ENCODE measurements at regions not wholly inside any gene's neighbourhood (a gene's known extent, or its start where the extent isn't known, plus 50 kb on each side); places are given as distances from the start of the nearest gene placed in this dataset.

DNA sequence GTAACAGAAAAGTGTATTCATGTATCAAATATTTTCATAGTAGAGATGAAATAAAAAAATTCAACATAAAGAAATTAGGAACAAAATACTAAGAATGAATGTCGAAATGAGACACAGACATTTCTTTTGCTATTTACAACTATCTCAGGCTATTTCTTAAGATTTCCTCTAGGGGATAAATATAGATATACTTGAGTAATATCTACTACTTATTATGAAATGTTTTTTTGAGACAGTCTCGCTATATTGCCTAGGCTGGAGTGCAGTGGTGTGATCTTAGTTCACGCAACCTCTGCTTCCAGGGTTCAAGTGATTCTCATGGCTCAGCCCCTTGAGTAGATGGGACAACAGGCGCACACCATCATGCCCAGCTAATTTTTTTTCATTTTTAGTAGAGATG lies 326.1 kb downstream of the RNF144A start:
- Mint-ChIP-seq H3K27me3 (ENCODE audit: low read depth) (peaks cover 5% of the 10 kb centered on the region), H3K4me3 (no peak overlapping the region), H3K36me3 (ENCODE audit: low read depth) (no peaks in the 10 kb centered on the region), H3K27ac (no peak overlapping the region), H3K4me1 (no peaks in the 10 kb centered on the region), H3K9me3 (no peaks in the 10 kb centered on the region)
- no peak for TF ChIP-seq CTCF (IDR thresholded peaks at IDR 0.05; ENCODE audit: unreplicated experiment in 3 of 3)

- H3K27ac Mint-ChIP-seq: no peak overlapping the region
- no peak overlapping the region for H3K4me3 Mint-ChIP-seq
- no peaks in the 10 kb centered on the region for H3K9me3 Mint-ChIP-seq
- H3K4me1 Mint-ChIP-seq: no peaks in the 10 kb centered on the region
- H3K27me3 Mint-ChIP-seq (ENCODE audit: low read depth): no peaks in the 10 kb centered on the region
- TF ChIP-seq CTCF (IDR thresholded peaks at IDR 0.05; ENCODE audit: unreplicated experiment in 3 of 3): no peak
- H3K36me3 Mint-ChIP-seq (ENCODE audit: low read depth): peaks cover 7% of the 10 kb centered on the region
Observed at GRCh38 chr2:7256377-7256776, 339.2 kb downstream of the RNF144A start.

- Mint-ChIP-seq H3K36me3 (ENCODE audit: low read depth) (peaks cover 7% of the 10 kb centered on the region), H3K27ac (no peak overlapping the region), H3K9me3 (no peaks in the 10 kb centered on the region), H3K4me3 (no peak overlapping the region), H3K4me1 (no peaks in the 10 kb centered on the region), H3K27me3 (ENCODE audit: low read depth) (peaks cover 3% of the 10 kb centered on the region)
- TF ChIP-seq CTCF (IDR thresholded peaks at IDR 0.05; ENCODE audit: unreplicated experiment in 3 of 3): no peak
Observed at GRCh38 chr2:7262727-7263126, 345.5 kb downstream of the RNF144A start.

- TF ChIP-seq CTCF (IDR thresholded peaks at IDR 0.05; ENCODE audit: unreplicated experiment in 3 of 3): no peak
- H3K4me1 Mint-ChIP-seq: peaks cover 4% of the 10 kb centered on the region
- peaks cover 3% of the 10 kb centered on the region for H3K9me3 Mint-ChIP-seq
- H3K27me3 Mint-ChIP-seq (ENCODE audit: low read depth): peaks cover 4% of the 10 kb centered on the region
- H3K36me3 Mint-ChIP-seq (ENCODE audit: low read depth): peaks cover 4% of the 10 kb centered on the region
- no peak overlapping the region for H3K27ac Mint-ChIP-seq
- H3K4me3 Mint-ChIP-seq: no peak overlapping the region
Observed at GRCh38 chr2:7264791-7265190, 347.6 kb downstream of the RNF144A start.

DNA sequence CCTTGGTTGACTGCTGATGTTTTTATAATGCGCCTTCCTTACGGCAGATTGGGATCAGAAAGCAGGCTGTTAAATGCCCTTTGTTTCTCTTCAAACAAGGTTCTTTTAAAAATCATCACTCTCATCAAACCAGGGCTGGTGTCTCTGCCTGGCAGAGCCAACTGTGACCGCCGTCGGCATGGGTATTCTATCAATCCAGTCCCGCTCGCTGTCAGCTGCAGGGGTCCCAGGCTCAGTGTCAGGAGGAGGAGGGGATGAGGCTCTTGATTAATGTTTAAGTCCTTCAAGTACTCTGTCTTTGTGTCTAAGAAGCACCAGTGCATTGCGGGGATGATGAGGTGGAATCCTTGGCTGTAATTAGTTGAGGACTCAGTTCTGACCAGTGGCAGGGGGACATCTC lies 348.1 kb downstream of the RNF144A start:
- peaks cover 4% of the 10 kb centered on the region for H3K9me3 Mint-ChIP-seq
- no peak overlapping the region for H3K27ac Mint-ChIP-seq
- no peak overlapping the region for H3K4me3 Mint-ChIP-seq
- H3K27me3 Mint-ChIP-seq (ENCODE audit: low read depth): peaks cover 4% of the 10 kb centered on the region
- H3K36me3 Mint-ChIP-seq (ENCODE audit: low read depth): peaks cover 1% of the 10 kb centered on the region
- peaks cover 9% of the 10 kb centered on the region for H3K4me1 Mint-ChIP-seq
- no peak for TF ChIP-seq CTCF (IDR thresholded peaks at IDR 0.05; ENCODE audit: unreplicated experiment in 3 of 3)

DNA sequence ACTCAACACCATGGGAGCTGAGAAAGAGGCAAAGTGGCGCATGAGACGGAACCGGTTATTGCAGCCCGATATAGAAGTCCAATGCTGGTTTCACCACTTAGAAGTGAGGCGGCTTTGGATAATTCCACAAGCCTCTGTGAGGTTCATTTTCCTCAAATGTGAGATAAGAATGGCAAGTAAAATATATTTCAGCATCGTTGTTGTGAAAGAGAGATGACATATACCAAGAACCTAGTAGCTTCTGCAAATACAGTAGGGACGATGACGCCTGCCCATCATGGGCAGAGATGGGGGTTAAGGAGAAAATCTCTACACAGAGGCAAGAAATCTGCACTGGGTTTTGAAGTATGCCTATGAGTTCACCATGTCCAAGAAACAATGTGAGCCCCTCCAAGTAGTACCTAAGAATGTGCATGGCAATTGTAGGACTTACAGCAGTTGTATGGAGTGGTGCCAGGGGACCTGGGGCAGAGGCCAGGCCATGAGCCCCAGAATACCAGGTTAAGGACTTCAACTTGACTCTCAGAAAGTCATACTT lies 352.0 kb downstream of the RNF144A start:
- no peak for TF ChIP-seq CTCF (IDR thresholded peaks at IDR 0.05; ENCODE audit: unreplicated experiment in 3 of 3)
- peaks cover 4% of the 10 kb centered on the region for H3K27me3 Mint-ChIP-seq (ENCODE audit: low read depth)
- peaks cover 4% of the 10 kb centered on the region for H3K9me3 Mint-ChIP-seq
- peaks cover 17% of the 10 kb centered on the region for H3K4me1 Mint-ChIP-seq
- H3K4me3 Mint-ChIP-seq: no peak overlapping the region
- no peaks in the 10 kb centered on the region for H3K36me3 Mint-ChIP-seq (ENCODE audit: low read depth)
- no peak overlapping the region for H3K27ac Mint-ChIP-seq

Data from nephron (organoid).